OCI-LY7 (cell line): ENCODE measurements at regions not wholly inside any gene's neighbourhood (a gene's known extent, or its start where the extent isn't known, plus 50 kb on each side); places are given as distances from the start of the nearest gene placed in this dataset.

Experiments used
- BruUV-seq: library from RNA; stranded (reverse); fragments of 400-500 nt; replicated peaks from 2 replicates; lab custom pipeline; 2021; lab: Mats Ljungman, UMichigan
- CTCF ChIA-PET: fragments of 300-600 bp; sonication (Branson Sonifier 250); formaldehyde crosslinking; loops from one replicate; lab custom pipeline; 2022; ENCODE audit warnings: antibody characterized with exemption; ENCODE audit not compliant: unreplicated experiment; lab: Charles Lee
- POLR2A ChIA-PET: fragments of 300-600 bp; sonication (Branson Sonifier 250); formaldehyde crosslinking; loops from one replicate; lab custom pipeline; 2022; ENCODE audit warnings: antibody characterized with exemption; lab: Charles Lee
- DNase-seq: peaks from one replicate; pipeline ENCODE4 v3.0.0-alpha.2; 2015; ENCODE audit warnings: low spot score
- H2AFZ ChIP-seq: fragments of 200-600 bp; sonication (generic), shearing (Covaris generic); 2 replicates; pipeline ENCODE4 v1.6.1; 2014; ENCODE audit warnings: mild to moderate bottlenecking, antibody characterized with exemption, low read length, moderate library complexity
- H3K27ac ChIP-seq: fragments of 200-600 bp; sonication (generic); 2 replicates; pipeline ENCODE4 v1.5.1; 2014; ENCODE audit warnings: mixed run types, low read depth, mild to moderate bottlenecking, moderate library complexity, low read length, inconsistent platforms; ENCODE audit not compliant: poor library complexity, severe bottlenecking
- H3K36me3 ChIP-seq: fragments of 200-600 bp; sonication (generic); 2 replicates; pipeline ENCODE4 v1.6.1; 2014; ENCODE audit warnings: mild to moderate bottlenecking, antibody characterized with exemption, low read length, moderate library complexity, mixed read lengths; ENCODE audit not compliant: insufficient read depth
- H3K4me1 ChIP-seq: fragments of 200-600 bp; sonication (generic); 2 replicates; pipeline ENCODE4 v1.5.1; 2014; ENCODE audit warnings: mild to moderate bottlenecking, low read length; ENCODE audit not compliant: insufficient read depth, poor library complexity, severe bottlenecking
- H3K4me2 ChIP-seq: fragments of 200-600 bp; sonication (generic); 2 replicates; pipeline ENCODE4 v1.6.1; 2014; ENCODE audit warnings: mild to moderate bottlenecking, low read length
- H3K4me3 ChIP-seq: fragments of 200-600 bp; sonication (generic); 2 replicates; pipeline ENCODE4 v1.5.1; 2014; ENCODE audit warnings: mild to moderate bottlenecking, low read depth, low read length; ENCODE audit not compliant: poor library complexity, severe bottlenecking
- H3K79me2 ChIP-seq: fragments of 200-600 bp; sonication (generic); 2 replicates; pipeline ENCODE4 v1.6.1; 2016; ENCODE audit warnings: low read depth, mild to moderate bottlenecking, low read length, moderate library complexity, mixed read lengths; ENCODE audit not compliant: insufficient read depth
- H3K9me2 ChIP-seq: fragments of 200-600 bp; sonication (generic); 2 replicates; pipeline ENCODE4 v1.6.1; 2016; ENCODE audit warnings: mild to moderate bottlenecking, low read length, mixed read lengths; ENCODE audit not compliant: insufficient read depth
- H3K9me3 ChIP-seq: fragments of 200-600 bp; sonication (generic); 2 replicates; pipeline ENCODE4 v1.6.1; 2014; ENCODE audit warnings: mild to moderate bottlenecking, mixed run types, low read length, mixed read lengths
- H4K20me1 ChIP-seq: fragments of 200-600 bp; sonication (generic); 2 replicates; pipeline ENCODE4 v1.6.1; 2014; ENCODE audit warnings: mild to moderate bottlenecking, antibody characterized with exemption, low read length, moderate library complexity, mixed read lengths; ENCODE audit not compliant: insufficient read depth
- CTCF ChIP-seq: fragments of 200-600 bp; sonication (generic); conservative IDR thresholded peaks from 2 replicates; pipeline ENCODE4 v1.5.1; 2014; ENCODE audit warnings: mild to moderate bottlenecking, antibody characterized with exemption, low read length, moderate library complexity, mixed read lengths
- EZH2phosphoT487 ChIP-seq: fragments of 200-600 bp; sonication (generic); IDR thresholded peaks from 2 replicates; pipeline ENCODE4 v1.6.1; 2018; ENCODE audit warnings: low read depth, borderline replicate concordance, mild to moderate bottlenecking, mixed run types, antibody characterized with exemption, low read length, moderate library complexity, mixed read lengths
- intact Hi-C: fragments of 100-400 bp; cut with micrococcal nuclease; formaldehyde crosslinking; loops from one replicate; pipeline ENCODE4 v1.10.0; 2022; ENCODE audit not compliant: unreplicated experiment

GRCh38 chr1:229112832-229113548, 157.9 kb upstream of the RAB4A start:
- no peaks in the 10 kb centered on the region for H4K20me1 ChIP-seq
- ChIA-PET CTCF (no interaction called here), POLR2A (no interaction called here)
- no peak overlapping the region for H2AFZ ChIP-seq
- no peaks in the 10 kb centered on the region for H3K9me3 ChIP-seq
- no peaks in the 10 kb centered on the region for H3K79me2 ChIP-seq
- intact Hi-C loops = no loop called here
- no peak for TF ChIP-seq CTCF
- no peak for TF ChIP-seq EZH2phosphoT487
- H3K27ac ChIP-seq = no peak overlapping the region
- no peaks in the 10 kb centered on the region for H3K9me2 ChIP-seq
- H3K36me3 ChIP-seq = no peaks in the 10 kb centered on the region
- no peak overlapping the region for H3K4me3 ChIP-seq
- DNase-seq = no peak
- peaks cover 34% of the 10 kb centered on the region for H3K4me1 ChIP-seq
- BruUV-seq = no TSS peak
- H3K4me2 ChIP-seq = no peak overlapping the region

GRCh38 chr1:229114315-229114714, 156.6 kb upstream of the RAB4A start:
- Histone ChIP-seq H3K36me3 (no peaks in the 10 kb centered on the region), H3K27ac (no peak overlapping the region), H3K9me2 (no peaks in the 10 kb centered on the region), H3K79me2 (no peaks in the 10 kb centered on the region), H4K20me1 (no peaks in the 10 kb centered on the region), H3K4me1 (peaks cover 22% of the 10 kb centered on the region), H3K4me3 (no peak overlapping the region), H2AFZ (no peak overlapping the region), H3K9me3 (no peaks in the 10 kb centered on the region), H3K4me2 (no peak overlapping the region)
- DNase-seq = no peak
- no TSS peak for BruUV-seq
- no peak for TF ChIP-seq CTCF
- ChIA-PET POLR2A (interaction anchor here (0.6 kb wide), 1 partner anchor 169 kb away, joined by 5 read pairs; no protein-coding TSS in a partner anchor), CTCF (no interaction called here)
- intact Hi-C loops = no loop called here

DNA sequence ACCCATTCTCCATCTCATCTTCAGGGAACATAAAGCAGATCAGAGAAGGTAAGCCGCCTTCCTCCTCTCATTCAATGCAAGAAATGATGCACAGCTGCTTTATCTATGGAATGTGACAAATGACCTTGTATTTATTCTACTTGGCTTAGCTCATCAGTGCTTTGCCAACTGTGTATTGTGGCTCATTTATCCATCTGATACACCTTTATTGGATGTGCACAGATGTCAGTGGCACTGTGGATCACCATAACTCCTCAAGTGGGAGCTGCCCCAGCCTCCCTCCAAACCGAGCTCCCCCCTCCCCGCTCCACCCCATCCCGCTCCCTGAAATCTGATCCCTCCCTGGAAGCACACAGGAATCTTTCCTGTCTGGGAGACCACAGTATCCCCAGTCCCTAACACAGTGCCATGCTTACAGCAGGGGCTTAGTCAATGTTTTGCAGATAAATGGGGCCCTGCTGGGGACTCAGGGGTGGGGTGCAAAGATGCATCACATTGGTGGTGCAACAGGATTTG, 156.0 kb upstream of the RAB4A start:
- ChIA-PET POLR2A (interaction anchor here (0.6 kb wide), 1 partner anchor 169 kb away, joined by 5 read pairs; no protein-coding TSS in a partner anchor), CTCF (no interaction called here)
- H3K9me3 ChIP-seq = no peaks in the 10 kb centered on the region
- intact Hi-C loops = no loop called here
- no TSS peak for BruUV-seq
- no peak overlapping the region for H3K27ac ChIP-seq
- no peak overlapping the region for H3K4me2 ChIP-seq
- TF ChIP-seq EZH2phosphoT487 = no peak
- TF ChIP-seq CTCF = no peak
- H3K4me3 ChIP-seq = no peak overlapping the region
- H2AFZ ChIP-seq = no peak overlapping the region
- DNase-seq = no peak
- peaks cover 16% of the 10 kb centered on the region for H3K4me1 ChIP-seq
- H3K36me3 ChIP-seq = no peaks in the 10 kb centered on the region
- H4K20me1 ChIP-seq = no peaks in the 10 kb centered on the region
- no peaks in the 10 kb centered on the region for H3K79me2 ChIP-seq
- no peaks in the 10 kb centered on the region for H3K9me2 ChIP-seq
